ENCODE measurements at regions not wholly inside any gene's neighbourhood (a gene's known extent, or its start where the extent isn't known, plus 50 kb on each side); places are given as distances from the start of the nearest gene placed in this dataset.

GRCh38 chr4:136025540-136025939 lies 1506.8 kb downstream of the PCDH18 start:
- H3K36me3 ChIP-seq (replicated peaks in 1 of 2; ENCODE audit: control extremely low read depth in 1 of 2, control insufficient read depth in 1 of 2, extremely low read depth in 1 of 2, insufficient read depth in 2 of 2, low read length in 1 of 2), result no peaks in the 10 kb centered on the region
- ATAC-seq (ENCODE audit: low read depth), result no peak
- WGBS (ENCODE audit: insufficient coverage), result 79% methylated on average over 2 of the region's 2 CpGs
- CTCF ChIA-PET, result no interaction called here
- no peaks in the 10 kb centered on the region for H3K79me2 ChIP-seq (ENCODE audit: control insufficient read depth, insufficient read depth, low read length)
- Mint-ChIP-seq H3K27me3 (no peaks in the 10 kb centered on the region), H3K27ac (no peak overlapping the region), H3K4me3 (no peak overlapping the region), H3K9me3 (ENCODE audit: insufficient read depth) (peaks cover 15% of the 10 kb centered on the region), H3K4me1 (no peaks in the 10 kb centered on the region)
- TF ChIP-seq CTCF (IDR thresholded peaks at IDR 0.05), result no peak
- TF ChIP-seq EZH2 (IDR thresholded peaks at IDR 0.05; ENCODE audit: borderline replicate concordance, insufficient read depth, low read depth, low read length, poor library complexity, severe bottlenecking), result no peak
- no peaks in the 10 kb centered on the region for H4K20me1 ChIP-seq (ENCODE audit: control insufficient read depth, insufficient read depth, low read length, poor library complexity, severe bottlenecking)
- no peak overlapping the region for H3K4me2 ChIP-seq (replicated peaks; ENCODE audit: low read depth, low read length, poor library complexity, severe bottlenecking)
- intact Hi-C loops (cut with micrococcal nuclease), result no loop called here
- no peak for DNase-seq
- no peak overlapping the region for H3K4me3 ChIP-seq (ENCODE audit: control extremely low read depth in 1 of 5, extremely low read depth in 1 of 5, insufficient read depth in 1 of 5, low read depth in 2 of 5, low read length in 4 of 5)
- H3K27me3 ChIP-seq (replicated peaks in 1 of 4; ENCODE audit: control extremely low read depth in 1 of 4, control insufficient read depth in 3 of 4, insufficient read depth in 4 of 4, low read length in 3 of 4), result no peaks in the 10 kb centered on the region
- no peaks in the 10 kb centered on the region for H3K4me1 ChIP-seq (ENCODE audit: control insufficient read depth in 2 of 2, insufficient read depth in 2 of 2, low read length in 2 of 2)
- POLR2A ChIA-PET, result no interaction called here
- peaks cover 0 to 6% (median 0%) of the 10 kb centered on the region in 3 donors for H3K9me3 ChIP-seq (ENCODE audit: control extremely low read depth in 1 of 3, control insufficient read depth in 2 of 3, insufficient read depth in 1 of 3, low read length in 2 of 3)
- no peak overlapping the region for H2AFZ ChIP-seq (ENCODE audit: insufficient read depth, low read depth, low read length, poor library complexity, severe bottlenecking)
- H3K27ac ChIP-seq (ENCODE audit: low read length in 2 of 2), result no peak overlapping the region
- no peak overlapping the region for H3K9ac ChIP-seq (ENCODE audit: low read length)

- H3K27me3 ChIP-seq (replicated peaks in 1 of 4; ENCODE audit: control extremely low read depth in 1 of 4, control insufficient read depth in 3 of 4, insufficient read depth in 4 of 4, low read length in 3 of 4), result no peaks in the 10 kb centered on the region
- H3K27ac ChIP-seq (ENCODE audit: low read length in 2 of 2), result no peak overlapping the region
- CTCF ChIA-PET, result no interaction called here
- no peaks in the 10 kb centered on the region for H3K4me1 ChIP-seq (ENCODE audit: control insufficient read depth in 2 of 2, insufficient read depth in 2 of 2, low read length in 2 of 2)
- no peak overlapping the region for H3K9ac ChIP-seq (ENCODE audit: low read length)
- Mint-ChIP-seq H3K9me3 (ENCODE audit: insufficient read depth) (no peaks in the 10 kb centered on the region), H3K4me1 (no peaks in the 10 kb centered on the region), H3K4me3 (no peak overlapping the region), H3K27ac (no peak overlapping the region), H3K27me3 (no peaks in the 10 kb centered on the region)
- H3K4me2 ChIP-seq (replicated peaks; ENCODE audit: low read depth, low read length, poor library complexity, severe bottlenecking), result no peak overlapping the region
- no peak overlapping the region for H3K4me3 ChIP-seq (ENCODE audit: control extremely low read depth in 1 of 5, extremely low read depth in 1 of 5, insufficient read depth in 1 of 5, low read depth in 2 of 5, low read length in 4 of 5)
- no peak overlapping the region for H2AFZ ChIP-seq (ENCODE audit: insufficient read depth, low read depth, low read length, poor library complexity, severe bottlenecking)
- no peaks in the 10 kb centered on the region for H3K36me3 ChIP-seq (replicated peaks in 1 of 2; ENCODE audit: control extremely low read depth in 1 of 2, control insufficient read depth in 1 of 2, extremely low read depth in 1 of 2, insufficient read depth in 2 of 2, low read length in 1 of 2)
- no peaks in the 10 kb centered on the region for H3K9me3 ChIP-seq (ENCODE audit: control extremely low read depth in 1 of 3, control insufficient read depth in 2 of 3, insufficient read depth in 1 of 3, low read length in 2 of 3)
- ATAC-seq (ENCODE audit: low read depth) (no peak), DNase-seq (no peak)
- POLR2A ChIA-PET, result no interaction called here
- H4K20me1 ChIP-seq (ENCODE audit: control insufficient read depth, insufficient read depth, low read length, poor library complexity, severe bottlenecking), result no peaks in the 10 kb centered on the region
- TF ChIP-seq EZH2 (IDR thresholded peaks at IDR 0.05; ENCODE audit: borderline replicate concordance, insufficient read depth, low read depth, low read length, poor library complexity, severe bottlenecking) (no peak), CTCF (IDR thresholded peaks at IDR 0.05) (no peak)
- intact Hi-C loops (cut with micrococcal nuclease), result no loop called here
- H3K79me2 ChIP-seq (ENCODE audit: control insufficient read depth, insufficient read depth, low read length), result no peaks in the 10 kb centered on the region
Measured at GRCh38 chr4:136017556-136017955, 1514.7 kb downstream of the PCDH18 start.
